Left lobe of liver (tissue), 2 donors: ENCODE measurements at regions not wholly inside any gene's neighbourhood (a gene's known extent, or its start where the extent isn't known, plus 50 kb on each side); places are given as distances from the start of the nearest gene placed in this dataset.

Experiments
- ATAC-seq: fragments of 200-7000 bp; cut with Tn5 transposase; one replicate; pipeline ENCODE4 v1.9.1; 2020; ENCODE audit warnings: mild to moderate bottlenecking, moderate library complexity
- DNase-seq: peaks from one replicate; pipeline ENCODE4 v3.0.0-alpha.2; 2020; ENCODE audit warnings: low spot score
- donor health status: DM: no; HTN: no; CAD: no; lungs with moderate emphysema.
- donor health status: DM: no; HTN: yes; CAD: no.

GRCh38 chr2:70397186-70397585 lies 95.3 kb upstream of the FAM136A start:
- ATAC-seq (no peak), DNase-seq (no peak)

GRCh38 chr2:70396612-70397011 lies 94.7 kb upstream of the FAM136A start:
- ATAC-seq (no peak), DNase-seq (no peak)

GRCh38 chr2:70393881-70394280 lies 92.0 kb upstream of the FAM136A start:
- ATAC-seq (no peak), DNase-seq (no peak)

- no peak for DNase-seq
- ATAC-seq: no peak
Observed at GRCh38 chr2:70391988-70392387, 90.1 kb upstream of the FAM136A start.

- no peak for ATAC-seq
- DNase-seq: no peak
Observed at GRCh38 chr2:70391259-70391658, 89.4 kb upstream of the FAM136A start.

GRCh38 chr2:70388813-70389212 lies 86.9 kb upstream of the FAM136A start:
- DNase-seq (no peak), ATAC-seq (no peak)

- no peak for ATAC-seq
- DNase-seq: no peak
Observed at GRCh38 chr2:70388128-70388527, 86.3 kb upstream of the FAM136A start.

- ATAC-seq: no peak
- DNase-seq: no peak
Observed at GRCh38 chr2:70385966-70386595, 84.2 kb upstream of the FAM136A start.

GRCh38 chr2:70385204-70385603 lies 83.3 kb upstream of the FAM136A start:
- DNase-seq (no peak), ATAC-seq (no peak)

- ATAC-seq: no peak
- DNase-seq: no peak
Observed at GRCh38 chr2:70381821-70382220, 80.0 kb upstream of the FAM136A start.

GRCh38 chr2:70381235-70381634 lies 79.4 kb upstream of the FAM136A start:
- ATAC-seq: no peak

GRCh38 chr2:70380621-70381020 lies 78.8 kb upstream of the FAM136A start:
- ATAC-seq (no peak), DNase-seq (no peak)

More at GRCh38 chr2:70381235-70381634, 79.4 kb upstream of the FAM136A start:
- no peak for DNase-seq

GRCh38 chr2:70374616-70375015 lies 72.7 kb upstream of the FAM136A start:
- ATAC-seq: no peak
- no peak for DNase-seq

- DNase-seq (no peak), ATAC-seq (no peak)
Observed at GRCh38 chr2:70371753-70372152, 69.9 kb upstream of the FAM136A start.

- no peak for ATAC-seq
- no peak for DNase-seq
Observed at GRCh38 chr2:70369082-70369481, 67.2 kb upstream of the FAM136A start.

GRCh38 chr2:70368545-70368944 lies 66.7 kb upstream of the FAM136A start:
- ATAC-seq (no peak), DNase-seq (no peak)

- ATAC-seq: peak; percentile 34
- no peak for DNase-seq
Observed at GRCh38 chr2:70367722-70368323, 66.0 kb upstream of the FAM136A start.

GRCh38 chr2:70362661-70363060 lies 60.8 kb upstream of the FAM136A start:
- no peak for DNase-seq
- ATAC-seq: no peak

- DNase-seq (no peak), ATAC-seq (no peak)
Observed at GRCh38 chr2:70360661-70361270, 58.9 kb upstream of the FAM136A start.

- no peak for ATAC-seq
- DNase-seq: no peak
Observed at GRCh38 chr2:70357684-70358071, 55.8 kb upstream of the FAM136A start.

GRCh38 chr2:70356941-70357683 lies 55.2 kb upstream of the FAM136A start:
- DNase-seq (no peak), ATAC-seq (no peak)
